NCI-H446 (cell line): ENCODE measurements at regions not wholly inside any gene's neighbourhood (a gene's known extent, or its start where the extent isn't known, plus 50 kb on each side); places are given as distances from the start of the nearest gene placed in this dataset.
"Not testable (repeated sequence)": the region's sequence is repeated elsewhere in the genome, so short reads cannot be mapped to it uniquely, and the experiment has no call there.

Source experiments
- DNase-seq, 2 experiments: peaks; one replicate each; lab custom pipeline; 2025; lab: John Stamatoyannopoulos, UW

DNA sequence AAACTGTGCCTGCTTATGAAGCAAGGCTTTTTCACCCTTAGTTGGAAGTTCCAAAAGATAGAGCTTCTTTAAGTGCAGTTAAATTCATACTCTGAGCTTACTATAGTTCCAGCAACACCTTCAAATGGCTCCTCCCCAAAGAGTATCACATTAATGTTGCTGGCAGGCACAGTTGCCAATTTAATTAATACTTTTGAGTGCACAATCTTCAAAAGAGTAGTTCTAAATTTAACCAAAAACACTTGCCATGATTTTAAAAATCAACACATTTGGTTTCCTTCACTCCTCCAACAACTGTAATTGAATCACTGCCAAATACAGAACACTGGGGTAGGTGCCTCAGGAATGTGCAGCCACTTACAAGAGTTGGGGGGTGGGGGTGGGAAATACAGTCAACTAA is 150.6 kb upstream of the UBE2E3 start:
- peak in 1 of 2 experiments; percentile 37 for DNase-seq

DNA sequence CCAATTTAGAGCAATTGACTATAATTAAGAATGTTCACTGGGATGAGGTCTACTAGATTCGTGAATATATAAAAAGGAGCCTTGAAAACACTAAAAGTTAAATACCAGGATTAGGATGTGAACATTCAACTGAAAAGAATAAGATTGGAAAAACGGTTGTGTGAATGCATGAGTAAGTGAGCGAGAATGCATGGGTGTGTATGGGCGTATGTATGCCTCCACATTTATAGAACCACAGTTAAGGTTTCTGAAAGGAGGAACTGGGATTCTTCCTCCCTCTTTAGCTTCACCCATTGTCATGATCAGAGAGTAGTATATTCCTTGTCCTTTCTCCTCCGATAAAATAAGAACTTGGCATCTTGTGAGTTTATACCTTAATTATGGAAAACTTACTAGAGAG is 151.1 kb upstream of the UBE2E3 start:
- no peak for DNase-seq

DNA sequence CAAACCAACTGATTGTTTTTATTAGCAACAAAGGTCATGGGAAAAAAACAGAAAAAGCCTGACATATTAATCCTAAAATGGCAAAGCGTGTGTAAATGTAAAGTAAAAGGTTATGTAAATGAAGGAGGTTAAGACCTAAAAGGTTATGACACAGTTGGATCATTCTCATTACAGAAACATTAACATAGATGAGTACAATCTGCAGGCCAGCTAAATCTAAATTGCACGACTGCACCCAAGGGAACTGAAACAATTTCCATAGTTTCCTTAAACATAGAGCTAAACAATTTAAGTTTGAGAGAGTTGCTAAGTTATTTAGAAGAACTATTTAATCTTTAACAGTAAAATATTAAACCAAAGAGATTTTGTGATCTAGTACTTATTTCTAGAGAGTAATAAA is 151.6 kb upstream of the UBE2E3 start:
- no peak for DNase-seq

DNA sequence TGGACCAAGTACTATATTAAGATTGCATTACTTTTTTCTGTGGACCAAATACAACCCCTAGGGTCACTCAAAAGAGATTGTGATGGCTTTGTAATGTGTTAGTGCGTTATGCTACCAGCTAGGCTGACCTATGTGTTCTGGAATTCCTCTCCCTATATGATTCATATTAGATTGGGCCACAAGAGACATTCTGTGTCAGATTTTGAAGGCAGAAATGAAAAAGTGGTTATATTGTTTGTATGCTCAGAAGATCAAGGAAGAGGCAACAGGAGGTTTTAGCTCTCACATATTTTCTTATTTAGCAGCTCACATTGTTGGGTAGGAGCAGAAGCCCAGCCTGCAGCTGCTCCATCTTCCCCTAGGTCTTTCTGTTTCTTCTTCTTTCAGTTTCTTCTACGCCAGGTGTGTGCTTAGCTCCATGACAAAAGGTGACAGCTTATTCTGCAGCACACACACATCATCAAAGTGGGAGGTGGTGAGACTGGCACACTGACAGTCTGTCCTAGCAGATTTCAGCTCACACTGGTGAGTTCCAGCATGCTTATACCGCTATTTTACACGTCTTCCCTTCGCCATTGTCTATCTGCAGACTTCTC is 156.8 kb upstream of the UBE2E3 start:
- DNase-seq: no peak

DNA sequence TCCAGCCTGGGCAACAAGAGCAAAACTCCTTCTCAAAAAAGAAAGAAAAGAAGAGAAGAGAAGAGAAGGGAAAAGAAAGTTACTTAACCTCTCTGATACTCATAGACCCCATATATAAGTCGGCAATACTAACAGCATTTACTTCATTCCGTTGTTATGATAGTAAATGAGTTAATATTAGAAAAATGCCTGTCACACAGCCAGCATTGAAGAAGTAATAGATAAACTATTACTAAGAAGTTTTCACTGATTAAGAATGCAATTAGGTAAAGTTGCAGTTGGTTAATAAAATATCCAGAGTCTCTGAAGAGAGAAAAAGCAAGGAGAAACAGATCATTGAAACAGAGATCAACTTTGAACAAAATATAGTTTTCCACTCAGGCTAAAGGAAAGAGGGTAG is 161.3 kb upstream of the UBE2E3 start:
- DNase-seq: no peak

DNA sequence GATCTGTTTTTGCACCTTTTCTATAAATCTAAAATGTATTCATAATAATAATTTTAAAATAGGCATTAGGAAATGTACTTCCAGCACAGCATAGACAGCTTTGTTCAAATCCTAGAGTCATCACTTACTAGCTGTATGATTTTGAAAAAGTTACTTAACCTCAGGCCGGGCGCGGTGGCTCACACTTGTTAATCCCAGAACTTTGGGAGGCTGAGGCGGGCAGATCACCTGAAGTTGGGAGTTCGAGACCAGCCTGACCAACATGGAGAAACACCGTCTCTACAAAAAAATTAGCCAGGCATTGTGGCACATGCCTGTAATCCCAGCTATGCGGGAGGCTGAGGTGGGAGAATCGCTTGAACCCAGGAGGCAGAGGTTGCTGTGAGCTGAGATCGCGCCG is 161.7 kb upstream of the UBE2E3 start:
- DNase-seq: not testable (repeated sequence)

DNA sequence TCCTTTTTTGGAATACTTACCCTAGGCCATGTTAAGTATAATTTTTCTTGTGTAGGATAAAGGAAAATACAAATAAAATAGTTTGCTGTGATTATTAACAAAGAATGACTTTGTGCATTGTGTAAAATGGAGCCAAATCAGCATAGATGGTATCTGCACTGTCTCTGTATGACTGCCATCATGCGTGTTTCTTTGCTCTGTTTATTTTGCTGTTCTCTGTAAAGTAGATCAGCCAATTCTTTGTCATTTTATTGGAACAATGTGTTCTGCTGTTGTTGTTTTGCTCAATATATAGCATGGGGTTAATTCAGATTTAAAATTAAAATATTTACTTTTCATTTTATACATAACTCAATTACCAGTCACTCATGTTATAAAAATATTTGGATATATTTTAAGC is 181.3 kb upstream of the UBE2E3 start:
- DNase-seq: no peak

DNA sequence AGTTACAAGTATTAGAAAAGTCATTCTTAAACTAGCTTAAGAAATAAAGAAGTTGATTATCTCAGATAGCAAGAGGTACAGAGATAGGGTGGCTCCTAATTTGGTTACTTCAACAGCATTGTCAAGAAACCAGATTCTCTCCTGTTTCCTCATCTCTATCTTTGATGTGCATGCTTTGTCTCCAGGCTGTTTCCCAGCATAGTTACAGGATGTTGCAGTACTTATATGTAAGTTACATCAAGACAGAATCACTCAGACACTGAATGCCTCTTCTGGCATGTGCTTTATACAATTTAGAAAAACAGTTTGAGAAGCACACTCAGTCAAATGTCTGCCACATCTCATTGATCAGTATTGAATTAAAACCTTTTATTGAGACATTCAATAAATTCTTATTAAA is 189.5 kb upstream of the UBE2E3 start:
- DNase-seq: no peak

DNA sequence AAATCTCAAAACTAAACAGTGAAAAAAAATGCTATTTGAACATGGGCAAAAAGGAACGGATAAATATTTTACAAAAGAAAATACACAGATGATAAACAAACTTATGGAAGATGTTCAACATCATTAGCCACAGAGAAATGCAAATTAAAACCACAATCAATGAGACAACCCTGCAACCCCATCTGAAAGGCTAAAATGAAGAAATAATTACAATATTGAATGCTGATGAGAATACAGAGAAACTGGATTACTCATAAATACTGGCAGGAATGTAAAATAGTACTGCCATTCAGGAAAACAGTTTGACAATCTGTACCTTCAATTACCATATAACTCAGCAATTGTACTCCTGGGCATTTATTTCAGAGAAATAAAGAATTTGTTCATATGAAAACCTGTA is 193.1 kb upstream of the UBE2E3 start:
- no peak for DNase-seq

DNA sequence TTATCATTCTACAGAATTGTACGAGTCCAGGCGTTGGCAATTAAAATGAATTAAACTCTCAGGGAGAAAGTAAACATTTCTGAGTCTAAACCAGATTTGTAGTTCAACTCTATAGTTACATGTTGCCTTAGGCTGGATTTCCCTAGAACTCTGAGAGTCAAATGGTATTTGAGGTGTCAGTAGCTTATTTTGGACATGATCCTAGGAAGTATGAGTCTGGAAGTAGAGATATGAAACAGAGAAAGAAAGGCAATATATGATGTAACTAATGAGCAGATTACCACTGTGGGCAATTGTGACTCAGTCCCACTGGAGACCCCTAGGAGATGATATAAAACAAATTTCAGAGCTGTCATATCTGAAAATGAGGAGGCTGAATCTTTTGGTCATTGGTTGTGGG is 199.1 kb upstream of the UBE2E3 start:
- DNase-seq: no peak

DNA sequence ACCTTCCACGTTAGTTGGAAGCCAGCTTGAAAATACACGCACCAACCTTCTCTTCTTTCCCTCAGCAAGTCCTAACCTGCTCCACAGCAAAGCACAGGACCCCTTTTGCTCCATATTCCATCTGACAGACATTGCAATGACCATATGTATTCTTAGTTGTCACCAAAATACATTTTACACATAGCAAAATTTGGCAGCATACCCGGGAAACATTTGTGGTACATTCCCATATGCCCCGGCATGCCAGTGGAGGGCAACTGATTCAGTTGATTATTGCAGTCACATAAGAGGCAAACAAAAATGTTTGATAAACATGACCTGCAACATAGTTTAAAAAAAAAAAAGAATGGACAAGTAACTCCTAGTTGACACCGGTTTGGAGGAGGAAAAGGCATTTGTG is 202.1 kb upstream of the UBE2E3 start:
- DNase-seq: peak in 1 of 2 experiments; percentile 62

DNA sequence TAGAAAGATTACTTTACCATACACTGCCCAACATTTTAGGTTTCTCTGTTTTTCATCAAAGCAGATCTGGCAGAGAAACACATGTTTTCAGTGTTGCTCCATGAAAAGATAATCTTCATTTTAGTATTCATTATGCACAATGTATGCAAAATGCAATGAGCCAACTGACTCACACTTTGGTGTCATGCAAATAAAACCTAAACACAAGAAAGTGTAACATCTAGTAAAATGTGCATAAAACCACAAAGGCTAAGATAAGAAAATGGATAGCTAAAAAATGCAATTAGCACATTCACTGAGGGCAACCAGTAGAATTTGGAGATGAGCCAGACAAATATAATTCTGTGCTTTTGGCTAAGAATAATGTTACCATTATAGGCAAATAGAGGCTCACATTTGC is 203.5 kb upstream of the UBE2E3 start:
- peak in 1 of 2 experiments; percentile 48 for DNase-seq

DNA sequence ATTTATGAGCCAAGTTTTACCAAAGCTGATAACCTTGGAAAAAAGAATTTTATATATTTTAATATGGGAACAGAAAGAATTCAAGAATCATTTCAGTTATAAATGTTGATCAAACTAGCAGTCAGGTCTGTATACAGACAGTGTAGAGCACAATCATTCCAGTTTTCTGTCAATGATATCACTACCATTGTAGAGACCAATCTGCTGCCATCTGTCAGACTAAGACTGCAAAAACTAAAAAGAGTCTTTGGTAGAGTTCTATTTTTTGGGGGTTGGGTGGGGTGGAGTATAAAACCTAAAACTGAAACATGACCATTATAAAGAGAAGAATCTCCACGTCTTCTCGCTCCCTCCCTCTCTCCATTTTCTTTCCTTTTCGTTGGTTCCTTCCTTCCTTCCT is 204.7 kb upstream of the UBE2E3 start:
- DNase-seq: peak in 1 of 2 experiments; percentile 40

DNA sequence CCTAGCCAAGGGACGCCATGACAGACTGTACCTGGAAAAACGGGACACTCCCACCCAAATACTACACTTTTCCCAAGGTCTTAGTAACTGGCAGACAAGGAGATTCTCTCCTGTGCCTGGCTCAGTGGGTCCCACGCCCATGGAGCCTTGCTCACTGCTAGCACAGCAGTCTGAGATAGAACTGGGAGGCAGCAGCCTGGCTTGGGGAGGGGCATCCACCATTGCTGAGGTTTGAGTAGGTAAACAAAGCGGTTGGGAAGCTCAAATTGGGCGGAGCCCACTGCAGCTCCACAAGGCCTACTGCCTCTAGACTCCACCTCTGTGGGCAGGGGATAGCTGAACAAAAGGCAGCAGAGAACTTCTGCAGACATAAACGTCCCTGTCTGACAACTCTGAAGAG is 215.1 kb upstream of the UBE2E3 start:
- not testable (repeated sequence) for DNase-seq

DNA sequence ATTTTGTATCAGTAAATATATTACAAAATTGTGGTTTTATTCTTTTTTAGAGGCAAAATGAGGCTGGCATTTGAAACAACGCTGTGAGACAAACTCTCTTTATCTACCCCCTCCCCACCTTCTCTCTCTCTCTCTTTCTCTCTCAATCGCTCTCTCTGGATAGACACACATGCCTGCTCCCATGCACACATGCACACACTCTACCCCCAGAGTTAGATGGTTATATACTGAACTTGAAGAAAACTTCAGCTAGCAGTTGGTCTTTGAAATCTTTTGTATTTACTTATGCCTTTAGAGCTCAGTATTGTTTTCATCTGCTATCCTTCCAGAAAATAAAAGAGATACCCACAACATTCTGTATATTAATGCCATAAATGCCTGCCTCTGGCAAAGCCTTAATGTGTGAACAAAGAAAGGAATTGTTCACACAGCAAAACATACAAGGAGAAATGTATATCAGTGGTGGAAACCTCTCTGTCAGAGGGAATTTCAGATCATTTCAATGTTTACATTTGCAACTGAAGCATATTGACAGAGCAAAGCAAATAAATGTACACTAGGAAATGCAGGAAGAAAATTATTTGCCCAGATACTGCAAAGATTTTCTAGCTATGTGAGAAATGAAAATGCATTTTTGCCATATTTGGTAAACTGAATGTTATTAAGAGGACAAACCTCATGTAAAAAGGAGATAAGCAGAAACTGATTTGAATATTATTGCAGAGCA is 217.0 kb upstream of the UBE2E3 start:
- DNase-seq: no peak

DNA sequence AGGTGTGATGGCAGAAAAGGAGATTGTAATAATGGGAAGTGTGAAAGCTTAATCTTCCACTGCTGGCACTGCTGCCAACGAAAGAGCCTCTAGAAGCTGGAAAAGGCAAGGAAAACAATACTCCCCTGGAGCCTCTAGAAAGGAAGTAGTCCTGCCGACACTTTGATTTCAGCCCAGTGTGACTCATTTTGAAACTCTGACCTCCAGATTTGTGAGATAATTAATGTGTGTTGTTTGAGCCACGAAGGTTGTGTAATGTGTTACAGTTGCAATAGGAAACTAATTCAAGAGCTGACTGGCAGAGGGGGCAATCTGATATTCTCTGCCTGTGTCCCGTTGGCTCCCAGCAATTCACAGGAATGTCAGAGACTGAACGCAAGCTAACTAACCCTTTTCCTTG is 219.2 kb upstream of the UBE2E3 start:
- no peak for DNase-seq

DNA sequence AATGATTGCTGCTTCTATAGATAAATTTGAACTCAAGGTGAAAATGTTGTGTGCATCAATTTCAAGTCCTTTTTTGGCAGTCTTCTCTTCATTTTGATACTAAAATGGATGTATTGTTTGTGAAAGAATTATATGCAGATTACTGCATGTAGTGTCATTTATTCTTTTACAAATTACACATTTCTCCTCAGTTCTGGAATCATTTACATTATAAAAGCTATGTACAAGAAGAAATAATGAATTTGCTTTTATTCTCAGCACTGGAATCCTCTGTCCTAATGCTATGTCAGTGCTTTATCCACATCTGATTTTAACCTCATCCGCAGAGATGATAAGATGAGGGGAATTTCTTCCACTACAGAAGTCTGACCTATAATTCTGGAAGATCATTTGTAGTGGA is 220.8 kb upstream of the UBE2E3 start:
- DNase-seq: no peak

DNA sequence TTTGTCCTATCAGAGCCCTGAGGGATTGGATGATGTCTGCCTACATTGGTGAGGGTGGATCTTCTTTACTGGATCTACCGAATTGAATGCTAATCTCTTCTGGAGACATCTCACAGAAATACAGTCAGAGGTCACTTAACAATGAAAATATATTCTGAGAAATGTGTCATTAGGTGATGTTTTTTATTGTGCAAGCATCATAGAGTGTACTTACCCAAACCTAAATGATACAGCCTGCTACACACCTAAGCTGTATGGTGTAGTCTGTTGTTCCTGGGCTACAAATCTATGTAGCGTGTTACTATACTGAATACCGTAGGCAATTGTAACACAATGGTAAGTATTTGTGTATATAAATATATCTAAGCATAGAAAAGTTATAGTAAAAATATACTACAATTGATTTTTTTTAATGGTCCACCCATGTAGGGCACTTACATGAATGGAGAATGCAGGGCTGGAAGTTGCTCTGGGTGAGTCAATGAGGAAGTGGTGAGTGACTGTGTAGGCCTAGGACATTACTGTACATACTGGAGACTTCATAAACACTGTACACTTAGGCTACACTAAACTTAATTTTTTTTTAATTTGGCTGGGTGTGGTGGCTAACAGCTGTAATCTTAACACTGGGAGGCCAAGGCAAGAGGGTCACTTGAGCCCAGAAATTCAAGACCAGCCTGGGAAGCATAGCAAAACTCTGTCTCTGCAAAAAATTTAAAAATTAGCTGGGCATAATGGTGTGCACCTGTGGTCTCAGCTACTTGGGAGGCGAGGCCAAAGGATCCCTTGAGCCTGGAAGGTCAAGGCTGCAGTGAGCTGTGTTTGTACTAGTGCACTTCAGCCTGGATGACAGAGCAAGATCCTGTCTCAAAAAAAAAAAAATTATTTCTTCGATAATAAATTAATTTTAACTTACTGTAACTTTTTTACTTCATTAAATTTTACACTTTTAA is 226.3 kb upstream of the UBE2E3 start:
- no peak for DNase-seq

DNA sequence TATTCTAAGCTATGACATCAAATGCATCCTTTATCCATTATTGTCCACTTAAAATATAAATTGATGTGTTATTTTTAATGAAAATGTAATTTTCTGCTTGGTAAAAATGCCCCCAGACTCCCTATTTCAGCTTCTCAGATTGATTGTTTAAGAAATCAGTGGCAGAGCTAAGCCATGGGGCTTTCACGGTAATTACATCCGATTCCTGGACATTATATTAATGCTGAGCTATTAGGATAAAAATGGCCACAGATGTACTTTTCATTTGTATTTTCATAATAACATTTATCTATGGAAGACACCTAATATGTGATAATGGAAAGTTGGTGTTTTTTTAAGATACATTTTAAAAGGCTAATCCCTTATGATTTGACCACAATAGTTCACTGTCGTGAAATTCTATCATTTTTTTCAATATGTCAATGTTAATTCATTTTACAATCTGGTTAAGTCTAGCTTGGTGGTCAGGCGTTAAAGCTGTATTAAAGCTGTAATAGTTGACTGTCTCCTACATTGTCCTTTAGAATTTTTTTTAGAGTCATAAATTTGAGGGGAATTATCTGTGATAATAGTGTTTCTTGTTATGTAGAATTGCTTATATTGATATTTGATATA is 229.0 kb upstream of the UBE2E3 start:
- DNase-seq: no peak

DNA sequence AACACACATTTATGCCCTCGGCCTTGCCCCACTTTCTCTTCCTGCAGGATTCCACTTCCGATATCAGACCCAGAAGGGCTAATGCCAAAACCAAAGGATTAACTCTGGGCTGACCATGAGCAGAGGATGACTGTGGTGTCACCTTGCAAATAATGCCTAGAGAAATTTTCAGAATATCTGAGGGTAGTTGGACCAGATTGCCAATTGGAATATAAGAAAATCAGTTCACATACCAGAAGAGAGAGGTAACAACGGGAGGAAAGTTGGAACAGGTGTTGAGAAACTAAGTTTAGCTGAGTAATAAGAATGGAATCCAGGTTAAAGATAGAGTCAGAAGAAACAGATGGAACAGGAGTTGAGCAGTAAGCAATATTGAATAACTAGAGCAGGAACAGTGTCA is 232.7 kb upstream of the UBE2E3 start:
- DNase-seq: no peak

DNA sequence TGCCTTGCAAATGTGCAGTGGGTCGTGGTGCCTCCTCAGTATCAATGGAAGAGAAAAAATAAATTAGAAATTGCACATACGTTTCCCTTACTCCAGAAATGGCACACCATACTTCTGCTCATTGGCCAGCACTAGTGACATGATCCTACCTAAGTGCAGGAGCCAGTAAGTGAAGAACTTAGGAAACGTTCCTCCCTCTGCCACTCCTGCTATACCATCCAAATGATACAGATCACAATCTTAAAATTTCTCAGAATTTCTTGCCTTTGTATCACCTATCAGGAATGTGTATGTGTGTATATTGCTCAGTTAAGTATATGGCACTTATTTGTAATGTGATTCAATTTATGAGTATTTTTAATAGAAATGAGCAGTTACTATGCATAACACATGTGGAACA is 237.0 kb upstream of the UBE2E3 start:
- DNase-seq: no peak

DNA sequence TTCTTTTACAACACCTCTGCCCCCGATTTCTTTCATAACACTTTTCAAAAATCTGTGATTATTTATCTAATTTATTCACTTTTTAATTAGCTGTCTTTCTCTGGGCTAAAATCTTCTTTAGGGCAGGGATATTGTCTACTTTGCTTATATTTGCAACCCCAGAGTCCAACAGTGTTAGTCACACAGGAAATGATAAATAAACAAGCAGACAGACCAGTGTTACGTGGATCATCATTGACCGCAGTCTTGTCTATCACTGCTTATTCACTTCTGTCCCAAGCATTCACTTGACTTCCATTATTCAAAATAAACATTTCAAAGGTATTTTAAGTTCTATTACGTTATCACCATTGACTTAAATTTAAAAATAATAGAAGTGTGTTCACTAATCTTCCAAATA is 237.6 kb upstream of the UBE2E3 start:
- no peak for DNase-seq

DNA sequence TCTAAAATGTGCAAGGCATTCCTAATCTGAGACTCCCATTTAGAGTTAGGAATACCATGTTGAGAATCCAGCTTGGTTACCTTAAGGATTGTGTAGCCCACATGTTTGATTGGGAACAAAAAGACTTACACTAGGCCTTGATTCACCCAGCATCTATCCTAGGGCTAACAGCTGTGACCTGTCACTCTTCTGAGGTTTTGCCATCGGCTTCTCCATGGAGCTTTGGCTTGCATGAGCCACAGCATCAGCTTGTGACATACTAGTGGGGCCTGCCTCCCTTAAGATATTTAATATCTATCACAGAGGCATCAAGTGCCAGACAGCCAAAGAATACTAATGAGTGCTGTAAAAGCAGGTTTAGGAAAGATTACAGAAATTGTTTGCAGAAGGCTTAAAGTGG is 241.3 kb upstream of the UBE2E3 start:
- DNase-seq: no peak
